ENCODE measurements at regions not wholly inside any gene's neighbourhood (a gene's known extent, or its start where the extent isn't known, plus 50 kb on each side); places are given as distances from the start of the nearest gene placed in this dataset.

DNA sequence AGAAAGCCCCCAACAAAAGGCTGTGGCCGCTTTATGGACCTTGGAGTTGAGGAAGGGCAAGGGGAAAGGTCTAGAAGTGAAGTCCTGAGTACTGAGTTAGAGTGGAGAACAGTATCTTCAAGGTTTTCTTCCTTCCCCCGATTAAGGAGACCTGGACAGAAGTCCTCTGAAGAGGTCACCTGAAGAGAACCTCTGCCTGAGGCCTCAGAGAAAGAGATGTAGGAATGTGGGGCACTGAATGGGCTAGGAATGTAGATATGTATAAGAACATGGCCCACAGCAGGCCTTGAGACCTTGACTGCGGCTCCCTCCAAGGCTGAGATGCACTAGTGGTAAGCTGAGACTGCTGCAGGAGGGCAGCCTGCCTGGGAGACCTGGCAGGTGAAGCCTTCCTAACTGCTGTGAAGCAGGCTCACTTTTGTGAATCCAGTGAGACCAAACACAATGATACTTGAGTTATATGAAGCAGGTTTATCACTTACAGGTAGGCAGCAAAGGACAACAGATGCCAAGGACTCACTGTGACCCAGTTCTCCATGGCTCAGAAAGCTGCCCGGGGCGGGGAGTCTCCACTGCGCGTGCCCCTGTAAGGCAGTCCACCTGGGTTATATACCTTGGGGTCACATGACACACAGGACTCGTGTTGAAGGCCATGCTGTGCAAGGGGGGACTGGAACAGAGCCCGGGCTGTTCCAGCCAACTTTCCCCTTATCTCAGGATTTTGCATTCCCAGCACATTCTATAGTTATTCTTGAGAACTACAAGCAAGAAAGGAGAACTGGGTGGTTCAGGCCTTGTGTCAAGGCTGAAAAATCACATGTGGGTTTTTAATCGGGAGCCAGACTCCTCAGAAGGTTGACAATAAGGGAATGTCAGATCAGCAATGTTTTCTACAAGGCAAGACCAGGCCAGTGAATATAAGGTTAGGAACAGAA, 78.8 kb upstream of the PPM1J start:
- WGBS, 2 experiments (ENCODE audit: extremely low coverage in 2 of 2, insufficient read length in 1 of 2): 85% methylated on average over 8 of the region's 10 CpGs; no CpG with 5 or more reads in 1 of the 2 experiments
- dilution Hi-C loops (cut with HindIII; ENCODE audit: low sequenced_read_pairs, unreplicated experiment): no loop called here

More for the DNA sequence above, 78.8 kb upstream of the PPM1J start:
- no peak overlapping the region for H3K56ac ChIP-seq (ENCODE audit: extremely low read depth, insufficient read depth, low read length)
- H3K79me1 ChIP-seq (ENCODE audit: low read depth in 1 of 2, low read length in 2 of 2): no peaks in the 10 kb centered on the region
- no peak overlapping the region for H3K4me3 ChIP-seq (ENCODE audit: insufficient read depth, low read depth, low read length)
- H3K18ac ChIP-seq (ENCODE audit: low read depth, low read length): no peak overlapping the region
- H4K5ac ChIP-seq (ENCODE audit: low read depth, low read length): no peak overlapping the region
- H3K4me1 ChIP-seq (ENCODE audit: control insufficient read depth, insufficient read depth, low read length): no peaks in the 10 kb centered on the region
- DNase-seq (no peak), ATAC-seq (ENCODE audit: low read depth) (no peak)
- no peaks in the 10 kb centered on the region for H3K9me1 ChIP-seq (ENCODE audit: insufficient read depth, low read length)
- no peak overlapping the region for H3K23ac ChIP-seq (ENCODE audit: low read depth, low read length)
- H2AFZ ChIP-seq (replicated peaks; ENCODE audit: low read length, poor library complexity): no peak overlapping the region
- no peak overlapping the region for H2BK20ac ChIP-seq (ENCODE audit: low read depth, low read length)
- no peaks in the 10 kb centered on the region for H3K9me3 ChIP-seq (ENCODE audit: control insufficient read depth, insufficient read depth, low read length)
- H3K27me3 ChIP-seq (ENCODE audit: control insufficient read depth, insufficient read depth, low read length): peaks cover 2% of the 10 kb centered on the region
- in situ Hi-C loops (cut with MboI; ENCODE audit: low sequenced_read_pairs) (no loop called here), intact Hi-C loops (cut with micrococcal nuclease) (no loop called here)
- no peak overlapping the region for H4K91ac ChIP-seq (ENCODE audit: insufficient read depth, low read depth, low read length)
- H2BK5ac ChIP-seq (ENCODE audit: low read depth, low read length, poor library complexity, severe bottlenecking): no peak overlapping the region
- ChIA-PET POLR2A (ENCODE audit: unreplicated experiment) (no interaction called here), CTCF (no interaction called here)
- no peak overlapping the region for H3K4ac ChIP-seq (ENCODE audit: low read depth, low read length)
- no peak overlapping the region; the same call in 1 of the 2 replicates for H2AK5ac ChIP-seq (ENCODE audit: low read depth, low read length)
- no peak overlapping the region for H3K9ac ChIP-seq (ENCODE audit: low read depth, low read length)
- no peak overlapping the region for H3K14ac ChIP-seq (replicated peaks; ENCODE audit: low read depth, low read length)
- no peak overlapping the region for H3K4me2 ChIP-seq (ENCODE audit: low read depth, low read length)
- H2BK15ac ChIP-seq (ENCODE audit: low read depth, low read length): no peak overlapping the region
- no peak overlapping the region for H4K8ac ChIP-seq (ENCODE audit: low read depth in 2 of 2, low read length in 2 of 2)
- BruUV-seq (replicated peaks): no TSS peak
- TF ChIP-seq RFX5 (IDR thresholded peaks at IDR 0.05; ENCODE audit: low read depth, low read length) (no peak), BHLHE40 (IDR thresholded peaks at IDR 0.05; ENCODE audit: low read depth, low read length) (no peak), MAFK (IDR thresholded peaks at IDR 0.05; ENCODE audit: low read depth, low read length) (no peak), POLR2A (IDR thresholded peaks at IDR 0.05; ENCODE audit: low read depth, low read length) (no peak), FOS (IDR thresholded peaks at IDR 0.05; ENCODE audit: low read depth, low read length) (no peak)
- TF ChIP-seq, protein P1, sequence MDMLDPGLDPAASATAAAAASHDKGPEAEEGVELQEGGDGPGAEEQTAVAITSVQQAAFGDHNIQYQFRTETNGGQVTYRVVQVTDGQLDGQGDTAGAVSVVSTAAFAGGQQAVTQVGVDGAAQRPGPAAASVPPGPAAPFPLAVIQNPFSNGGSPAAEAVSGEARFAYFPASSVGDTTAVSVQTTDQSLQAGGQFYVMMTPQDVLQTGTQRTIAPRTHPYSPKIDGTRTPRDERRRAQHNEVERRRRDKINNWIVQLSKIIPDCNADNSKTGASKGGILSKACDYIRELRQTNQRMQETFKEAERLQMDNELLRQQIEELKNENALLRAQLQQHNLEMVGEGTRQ (IDR thresholded peaks at IDR 0.05; ENCODE audit: low read depth, low read length): no peak
- TF ChIP-seq, protein P2, sequence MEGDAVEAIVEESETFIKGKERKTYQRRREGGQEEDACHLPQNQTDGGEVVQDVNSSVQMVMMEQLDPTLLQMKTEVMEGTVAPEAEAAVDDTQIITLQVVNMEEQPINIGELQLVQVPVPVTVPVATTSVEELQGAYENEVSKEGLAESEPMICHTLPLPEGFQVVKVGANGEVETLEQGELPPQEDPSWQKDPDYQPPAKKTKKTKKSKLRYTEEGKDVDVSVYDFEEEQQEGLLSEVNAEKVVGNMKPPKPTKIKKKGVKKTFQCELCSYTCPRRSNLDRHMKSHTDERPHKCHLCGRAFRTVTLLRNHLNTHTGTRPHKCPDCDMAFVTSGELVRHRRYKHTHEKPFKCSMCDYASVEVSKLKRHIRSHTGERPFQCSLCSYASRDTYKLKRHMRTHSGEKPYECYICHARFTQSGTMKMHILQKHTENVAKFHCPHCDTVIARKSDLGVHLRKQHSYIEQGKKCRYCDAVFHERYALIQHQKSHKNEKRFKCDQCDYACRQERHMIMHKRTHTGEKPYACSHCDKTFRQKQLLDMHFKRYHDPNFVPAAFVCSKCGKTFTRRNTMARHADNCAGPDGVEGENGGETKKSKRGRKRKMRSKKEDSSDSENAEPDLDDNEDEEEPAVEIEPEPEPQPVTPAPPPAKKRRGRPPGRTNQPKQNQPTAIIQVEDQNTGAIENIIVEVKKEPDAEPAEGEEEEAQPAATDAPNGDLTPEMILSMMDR (conservative IDR thresholded peaks at IDR 0.05; ENCODE audit: low read depth, low read length): no peak
- TF ChIP-seq, protein P3, sequence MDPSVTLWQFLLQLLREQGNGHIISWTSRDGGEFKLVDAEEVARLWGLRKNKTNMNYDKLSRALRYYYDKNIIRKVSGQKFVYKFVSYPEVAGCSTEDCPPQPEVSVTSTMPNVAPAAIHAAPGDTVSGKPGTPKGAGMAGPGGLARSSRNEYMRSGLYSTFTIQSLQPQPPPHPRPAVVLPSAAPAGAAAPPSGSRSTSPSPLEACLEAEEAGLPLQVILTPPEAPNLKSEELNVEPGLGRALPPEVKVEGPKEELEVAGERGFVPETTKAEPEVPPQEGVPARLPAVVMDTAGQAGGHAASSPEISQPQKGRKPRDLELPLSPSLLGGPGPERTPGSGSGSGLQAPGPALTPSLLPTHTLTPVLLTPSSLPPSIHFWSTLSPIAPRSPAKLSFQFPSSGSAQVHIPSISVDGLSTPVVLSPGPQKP (IDR thresholded peaks at IDR 0.05; ENCODE audit: borderline replicate concordance, low read depth, low read length): no peak
- H3K36me3 ChIP-seq (ENCODE audit: control insufficient read depth, insufficient read depth, low read length): no peaks in the 10 kb centered on the region
- H2AK9ac ChIP-seq (replicated peaks; ENCODE audit: low read depth, low read length, poor library complexity): no peak overlapping the region
- H2BK120ac ChIP-seq (ENCODE audit: low read depth, low read length): no peak overlapping the region
- H4K20me1 ChIP-seq (ENCODE audit: insufficient read depth, low read length): no peaks in the 10 kb centered on the region
- no peak overlapping the region for H3K27ac ChIP-seq (ENCODE audit: insufficient read depth, low read length)

Data from IMR-90 (cell line).